Hepatocyte (in vitro differentiated cells): ENCODE measurements at regions not wholly inside any gene's neighbourhood (a gene's known extent, or its start where the extent isn't known, plus 50 kb on each side); places are given as distances from the start of the nearest gene placed in this dataset.

Experiments
- DNase-seq: peaks from one replicate; pipeline ENCODE4 v3.0.0-alpha.2; 2016; ENCODE audit warnings: low spot score
- H2AFZ ChIP-seq: fragments of 200-600 bp; sonication (generic); 2 replicates; pipeline ENCODE4 v1.6.0; 2016; ENCODE audit warnings: antibody characterized with exemption, mild to moderate bottlenecking
- H3K27ac ChIP-seq: fragments of 200-600 bp; sonication (generic); 2 replicates; pipeline ENCODE4 v1.5.1; 2016; ENCODE audit warnings: mild to moderate bottlenecking
- H3K27me3 ChIP-seq: fragments of 200-600 bp; sonication (generic); 2 replicates; pipeline ENCODE4 v1.6.1; 2016
- H3K36me3 ChIP-seq: fragments of 200-600 bp; sonication (generic); replicated peaks from 2 replicates; pipeline ENCODE4 v1.5.1; 2016; ENCODE audit warnings: low read depth; ENCODE audit not compliant: insufficient read depth
- H3K4me1 ChIP-seq: fragments of 200-600 bp; sonication (generic); 2 replicates; pipeline ENCODE4 v1.5.1; 2016; ENCODE audit warnings: mild to moderate bottlenecking, moderate library complexity; ENCODE audit not compliant: insufficient read depth
- H3K4me2 ChIP-seq: fragments of 200-600 bp; sonication (generic); 2 replicates; pipeline ENCODE4 v1.6.0; 2016
- H3K4me3 ChIP-seq: fragments of 200-600 bp; sonication (generic); 2 replicates; pipeline ENCODE4 v1.5.1; 2016; ENCODE audit warnings: mild to moderate bottlenecking
- H3K79me2 ChIP-seq: fragments of 200-600 bp; sonication (generic); 2 replicates; pipeline ENCODE4 v1.6.0; 2017; ENCODE audit warnings: mild to moderate bottlenecking
- H3K9me2 ChIP-seq: fragments of 200-600 bp; sonication (generic); replicated peaks from 2 replicates; pipeline ENCODE4 v1.6.0; 2017; ENCODE audit warnings: mild to moderate bottlenecking; ENCODE audit not compliant: insufficient read depth
- H3K9me3 ChIP-seq: fragments of 200-600 bp; sonication (generic); 2 replicates; pipeline ENCODE4 v1.5.1; 2016; ENCODE audit warnings: low read depth, mild to moderate bottlenecking
- H4K20me1 ChIP-seq: fragments of 200-600 bp; sonication (generic); 2 replicates; pipeline ENCODE4 v1.6.0; 2016; ENCODE audit warnings: mild to moderate bottlenecking; ENCODE audit not compliant: insufficient read depth, poor library complexity, severe bottlenecking
- CTCF ChIP-seq: fragments of 200-600 bp; sonication (generic); IDR thresholded peaks from 2 replicates; pipeline ENCODE4 v1.5.1; 2016; ENCODE audit warnings: antibody characterized with exemption, mild to moderate bottlenecking; ENCODE audit not compliant: poor library complexity
- EZH2 ChIP-seq: fragments of 200-600 bp; sonication (generic); IDR thresholded peaks from 2 replicates; pipeline ENCODE4 v1.6.1; 2016; ENCODE audit warnings: antibody characterized with exemption, mild to moderate bottlenecking, borderline replicate concordance
- EZH2phosphoT487 ChIP-seq: fragments of 200-600 bp; sonication (generic); IDR thresholded peaks from one replicate; pipeline ENCODE4 v1.6.1; 2018; ENCODE audit warnings: antibody characterized with exemption, mild to moderate bottlenecking, low read depth, moderate library complexity; ENCODE audit not compliant: unreplicated experiment, severe bottlenecking
- WGBS: methylation state at CpG from one replicate; pipeline ENCODE4 v1.1.6; 2016; ENCODE audit warnings: low lambda C conversion rate; ENCODE audit errors: missing lambda C conversion rate; 5-methylcytosine and 5-hydroxymethylcytosine counted together

DNA sequence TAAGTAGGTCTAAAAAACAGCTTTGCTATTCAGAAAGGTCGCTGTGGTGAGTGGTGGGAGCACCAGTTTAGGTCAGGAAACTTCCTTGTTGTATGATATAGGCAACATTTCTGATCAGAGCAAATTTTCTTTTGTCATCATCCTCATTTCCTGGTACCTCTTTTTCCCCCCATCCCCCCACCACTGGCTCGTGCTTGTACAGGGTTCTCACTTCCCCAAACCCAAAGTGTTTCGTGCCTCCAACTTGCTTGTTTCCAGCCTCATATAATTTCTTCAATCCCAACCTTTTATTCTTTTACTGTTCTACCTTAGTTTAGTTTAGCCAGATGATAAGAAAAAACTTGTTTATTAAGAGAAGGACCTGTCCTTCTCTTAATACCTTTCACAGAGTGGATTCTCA lies 209.4 kb upstream of the JAG1 start:
- Histone ChIP-seq H3K27me3 (no peaks in the 10 kb centered on the region), H3K9me2 (no peaks in the 10 kb centered on the region), H3K9me3 (no peaks in the 10 kb centered on the region), H3K79me2 (no peaks in the 10 kb centered on the region), H3K36me3 (no peaks in the 10 kb centered on the region), H4K20me1 (no peaks in the 10 kb centered on the region), H3K27ac (no peak overlapping the region), H3K4me3 (no peak overlapping the region), H2AFZ (no peak overlapping the region), H3K4me2 (no peak overlapping the region), H3K4me1 (no peaks in the 10 kb centered on the region)
- TF ChIP-seq EZH2 (no peak), CTCF (no peak), EZH2phosphoT487 (no peak)
- DNase-seq: no peak
- 95% methylated on average over 3 of the region's 3 CpGs for WGBS

DNA sequence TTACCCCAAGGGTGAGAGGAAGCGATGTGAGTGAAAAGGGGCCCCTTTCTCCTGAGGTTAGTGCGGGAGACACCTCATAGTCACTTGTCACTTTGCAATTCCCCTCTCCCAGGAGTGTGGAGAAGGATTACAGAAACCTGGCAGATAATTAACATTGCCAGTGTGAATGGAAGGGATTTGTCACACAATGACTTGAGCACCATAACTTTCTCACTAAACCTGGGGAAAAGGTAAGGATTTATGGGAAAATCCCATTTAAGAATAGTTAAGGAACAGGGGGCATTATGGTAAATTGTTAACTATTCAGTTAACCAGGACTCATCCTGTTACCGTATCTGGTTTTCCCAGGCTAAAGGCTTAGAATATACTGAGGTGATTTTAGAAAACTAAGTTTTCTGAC lies 219.5 kb upstream of the JAG1 start:
- Histone ChIP-seq H3K4me1 (no peaks in the 10 kb centered on the region), H3K36me3 (no peaks in the 10 kb centered on the region), H3K79me2 (no peaks in the 10 kb centered on the region), H3K9me3 (no peaks in the 10 kb centered on the region), H4K20me1 (no peaks in the 10 kb centered on the region), H3K4me3 (no peak overlapping the region), H3K27me3 (no peaks in the 10 kb centered on the region), H2AFZ (no peak overlapping the region), H3K4me2 (no peak overlapping the region), H3K27ac (no peak overlapping the region), H3K9me2 (no peaks in the 10 kb centered on the region)
- no peak for TF ChIP-seq CTCF
- no peak for TF ChIP-seq EZH2
- TF ChIP-seq EZH2phosphoT487: no peak
- WGBS: 76% methylated on average over 3 of the region's 3 CpGs
- DNase-seq: no peak

DNA sequence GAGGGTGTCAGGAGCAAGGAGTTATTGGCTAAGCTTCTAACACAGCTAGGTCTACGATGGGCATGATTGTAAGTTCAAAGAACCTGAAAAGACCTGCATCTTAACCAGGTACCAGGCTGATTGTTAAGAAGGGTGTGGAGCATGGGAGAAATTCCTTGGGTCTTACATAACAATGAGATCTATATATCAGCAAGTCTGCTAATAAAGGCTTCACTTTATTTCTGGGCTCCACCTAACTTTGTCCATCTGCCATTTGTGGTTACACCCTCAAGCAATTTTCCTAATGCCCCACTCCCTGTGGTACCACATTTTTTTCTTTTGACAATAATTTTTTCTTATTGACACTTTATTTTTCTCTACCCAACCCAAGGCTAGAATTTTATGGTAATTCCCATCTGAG lies 223.5 kb upstream of the JAG1 start:
- Histone ChIP-seq H3K79me2 (no peaks in the 10 kb centered on the region), H3K4me2 (no peak overlapping the region)

More for the DNA sequence above, 223.5 kb upstream of the JAG1 start:
- Histone ChIP-seq H3K9me3 (no peaks in the 10 kb centered on the region), H3K27me3 (no peaks in the 10 kb centered on the region), H3K36me3 (no peaks in the 10 kb centered on the region), H4K20me1 (no peaks in the 10 kb centered on the region), H3K9me2 (no peaks in the 10 kb centered on the region), H3K27ac (no peak overlapping the region), H3K4me3 (no peak overlapping the region), H2AFZ (no peak overlapping the region), H3K4me1 (peaks cover 9% of the 10 kb centered on the region)
- no peak for DNase-seq
- TF ChIP-seq CTCF (no peak), EZH2phosphoT487 (no peak), EZH2 (no peak)
- WGBS: 89% methylated on average over 1 of the region's 1 CpG
